Thyroid gland (tissue), 4 donors: ENCODE measurements at regions not wholly inside any gene's neighbourhood (a gene's known extent, or its start where the extent isn't known, plus 50 kb on each side); places are given as distances from the start of the nearest gene placed in this dataset.

Experiments
- CTCF ChIP-seq, 6 experiments: fragments of 200-600 bp in 3 of 6; fragments of 450-650 bp in 3 of 6; sonication (generic) in 3 of 6; IDR thresholded peaks; one replicate each; pipeline ENCODE4 v1.5.1; 2016 to 2019; ENCODE audit warnings: antibody characterized with exemption in 6 of 6, mild to moderate bottlenecking in 2 of 6, inconsistent platforms in 1 of 6, moderate library complexity in 1 of 6
- POLR2A ChIP-seq, 2 donors: fragments of 450-650 bp; IDR thresholded peaks; one replicate each; pipeline ENCODE4 v1.6.1; 2017; ENCODE audit warnings: antibody characterized with exemption in 2 of 2, mild to moderate bottlenecking in 2 of 2, moderate library complexity in 1 of 2

GRCh38 chr5:34495178-34495577 lies 160.9 kb upstream of the RAI14 start:
- TF ChIP-seq CTCF (IDR thresholded peaks at IDR 0.05): no peak
- no peak for TF ChIP-seq POLR2A (IDR thresholded peaks at IDR 0.05)
